ENCODE measurements at regions not wholly inside any gene's neighbourhood (a gene's known extent, or its start where the extent isn't known, plus 50 kb on each side); places are given as distances from the start of the nearest gene placed in this dataset.
"Not testable (repeated sequence)": the region's sequence is repeated elsewhere in the genome, so short reads cannot be mapped to it uniquely, and the experiment has no call there.

DNA sequence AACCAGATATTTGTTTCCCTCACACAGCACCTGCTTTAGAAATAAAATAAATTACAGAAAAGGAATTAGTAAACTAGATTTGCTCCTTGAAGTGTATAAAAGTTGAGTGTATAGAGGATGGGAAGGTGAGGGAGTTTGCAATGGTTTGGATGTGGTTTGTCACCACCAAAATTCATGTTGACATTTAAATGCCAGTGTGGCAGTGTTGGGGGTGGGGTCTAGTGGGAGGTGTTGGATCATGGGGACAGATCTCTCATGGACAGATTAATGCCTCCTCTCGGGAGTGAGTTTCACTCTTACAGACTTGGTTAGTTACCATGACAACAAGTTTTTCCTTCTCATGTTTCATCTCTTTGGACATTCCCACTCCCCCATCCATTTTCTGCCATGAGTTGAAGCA is 83.9 kb upstream of the PRSS3 start:
- TF ChIP-seq POLR2A (IDR thresholded peaks at IDR 0.05; ENCODE audit: low read depth, low read length); TAF1 (IDR thresholded peaks at IDR 0.05; ENCODE audit: borderline replicate concordance, low read depth, low read length): not testable (repeated sequence)

Data from GM12892 (cell line).